ENCODE measurements at regions not wholly inside any gene's neighbourhood (a gene's known extent, or its start where the extent isn't known, plus 50 kb on each side); places are given as distances from the start of the nearest gene placed in this dataset.
"Not testable (repeated sequence)": the region's sequence is repeated elsewhere in the genome, so short reads cannot be mapped to it uniquely, and the experiment has no call there.

DNA sequence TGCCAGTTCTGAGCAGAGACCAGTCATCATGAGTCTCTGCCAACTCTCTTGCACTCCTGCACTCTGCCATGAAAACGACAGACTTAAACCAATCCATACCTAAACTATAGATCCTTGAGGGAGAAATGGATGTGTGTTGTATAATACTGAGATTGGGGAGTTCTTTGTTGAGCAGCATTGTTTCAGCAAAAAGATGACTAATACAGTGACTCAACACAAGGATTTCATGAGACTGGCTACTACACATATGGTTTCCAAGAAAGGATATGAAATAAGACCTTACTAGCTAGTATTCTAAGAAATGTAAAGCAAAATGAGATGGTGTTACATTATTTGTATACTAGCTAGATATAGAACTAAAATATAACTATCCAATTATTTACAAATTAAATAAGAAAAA, 53.5 kb upstream of the SEC22B start:
- not testable (repeated sequence) for TF ChIP-seq GATAD2B (conservative IDR thresholded peaks at IDR 0.05; ENCODE audit: low read depth); EP300 (IDR thresholded peaks at IDR 0.05; ENCODE audit: borderline replicate concordance in 1 of 2, control insufficient read depth in 1 of 2, low read depth in 2 of 2, low read length in 2 of 2); NR2C2 (IDR thresholded peaks at IDR 0.05; ENCODE audit: borderline replicate concordance, control insufficient read depth, insufficient read length, low read depth); TCF12 (IDR thresholded peaks at IDR 0.05; ENCODE audit: low read depth, low read length); FOS (IDR thresholded peaks at IDR 0.05; ENCODE audit: borderline replicate concordance, extremely low read depth, insufficient read length); GABPA (IDR thresholded peaks at IDR 0.05; ENCODE audit: low read depth)
- TF ChIP-seq, protein P1, sequence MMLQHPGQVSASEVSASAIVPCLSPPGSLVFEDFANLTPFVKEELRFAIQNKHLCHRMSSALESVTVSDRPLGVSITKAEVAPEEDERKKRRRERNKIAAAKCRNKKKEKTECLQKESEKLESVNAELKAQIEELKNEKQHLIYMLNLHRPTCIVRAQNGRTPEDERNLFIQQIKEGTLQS (IDR thresholded peaks at IDR 0.05; ENCODE audit: borderline replicate concordance, extremely low read depth, low read depth, low read length) = not testable (repeated sequence)
- TF ChIP-seq, protein P2, sequence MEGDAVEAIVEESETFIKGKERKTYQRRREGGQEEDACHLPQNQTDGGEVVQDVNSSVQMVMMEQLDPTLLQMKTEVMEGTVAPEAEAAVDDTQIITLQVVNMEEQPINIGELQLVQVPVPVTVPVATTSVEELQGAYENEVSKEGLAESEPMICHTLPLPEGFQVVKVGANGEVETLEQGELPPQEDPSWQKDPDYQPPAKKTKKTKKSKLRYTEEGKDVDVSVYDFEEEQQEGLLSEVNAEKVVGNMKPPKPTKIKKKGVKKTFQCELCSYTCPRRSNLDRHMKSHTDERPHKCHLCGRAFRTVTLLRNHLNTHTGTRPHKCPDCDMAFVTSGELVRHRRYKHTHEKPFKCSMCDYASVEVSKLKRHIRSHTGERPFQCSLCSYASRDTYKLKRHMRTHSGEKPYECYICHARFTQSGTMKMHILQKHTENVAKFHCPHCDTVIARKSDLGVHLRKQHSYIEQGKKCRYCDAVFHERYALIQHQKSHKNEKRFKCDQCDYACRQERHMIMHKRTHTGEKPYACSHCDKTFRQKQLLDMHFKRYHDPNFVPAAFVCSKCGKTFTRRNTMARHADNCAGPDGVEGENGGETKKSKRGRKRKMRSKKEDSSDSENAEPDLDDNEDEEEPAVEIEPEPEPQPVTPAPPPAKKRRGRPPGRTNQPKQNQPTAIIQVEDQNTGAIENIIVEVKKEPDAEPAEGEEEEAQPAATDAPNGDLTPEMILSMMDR (IDR thresholded peaks at IDR 0.05 in 2 of 3, conservative IDR thresholded peaks at IDR 0.05 in 1 of 3; ENCODE audit: control insufficient read depth in 2 of 3, extremely low read depth in 1 of 3, insufficient read depth in 1 of 3, low read depth in 3 of 3, low read length in 3 of 3) = not testable (repeated sequence)
- TF ChIP-seq, protein P3, sequence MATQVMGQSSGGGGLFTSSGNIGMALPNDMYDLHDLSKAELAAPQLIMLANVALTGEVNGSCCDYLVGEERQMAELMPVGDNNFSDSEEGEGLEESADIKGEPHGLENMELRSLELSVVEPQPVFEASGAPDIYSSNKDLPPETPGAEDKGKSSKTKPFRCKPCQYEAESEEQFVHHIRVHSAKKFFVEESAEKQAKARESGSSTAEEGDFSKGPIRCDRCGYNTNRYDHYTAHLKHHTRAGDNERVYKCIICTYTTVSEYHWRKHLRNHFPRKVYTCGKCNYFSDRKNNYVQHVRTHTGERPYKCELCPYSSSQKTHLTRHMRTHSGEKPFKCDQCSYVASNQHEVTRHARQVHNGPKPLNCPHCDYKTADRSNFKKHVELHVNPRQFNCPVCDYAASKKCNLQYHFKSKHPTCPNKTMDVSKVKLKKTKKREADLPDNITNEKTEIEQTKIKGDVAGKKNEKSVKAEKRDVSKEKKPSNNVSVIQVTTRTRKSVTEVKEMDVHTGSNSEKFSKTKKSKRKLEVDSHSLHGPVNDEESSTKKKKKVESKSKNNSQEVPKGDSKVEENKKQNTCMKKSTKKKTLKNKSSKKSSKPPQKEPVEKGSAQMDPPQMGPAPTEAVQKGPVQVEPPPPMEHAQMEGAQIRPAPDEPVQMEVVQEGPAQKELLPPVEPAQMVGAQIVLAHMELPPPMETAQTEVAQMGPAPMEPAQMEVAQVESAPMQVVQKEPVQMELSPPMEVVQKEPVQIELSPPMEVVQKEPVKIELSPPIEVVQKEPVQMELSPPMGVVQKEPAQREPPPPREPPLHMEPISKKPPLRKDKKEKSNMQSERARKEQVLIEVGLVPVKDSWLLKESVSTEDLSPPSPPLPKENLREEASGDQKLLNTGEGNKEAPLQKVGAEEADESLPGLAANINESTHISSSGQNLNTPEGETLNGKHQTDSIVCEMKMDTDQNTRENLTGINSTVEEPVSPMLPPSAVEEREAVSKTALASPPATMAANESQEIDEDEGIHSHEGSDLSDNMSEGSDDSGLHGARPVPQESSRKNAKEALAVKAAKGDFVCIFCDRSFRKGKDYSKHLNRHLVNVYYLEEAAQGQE (IDR thresholded peaks at IDR 0.05; ENCODE audit: low read depth, low read length) = not testable (repeated sequence)
- TF ChIP-seq, protein P4, sequence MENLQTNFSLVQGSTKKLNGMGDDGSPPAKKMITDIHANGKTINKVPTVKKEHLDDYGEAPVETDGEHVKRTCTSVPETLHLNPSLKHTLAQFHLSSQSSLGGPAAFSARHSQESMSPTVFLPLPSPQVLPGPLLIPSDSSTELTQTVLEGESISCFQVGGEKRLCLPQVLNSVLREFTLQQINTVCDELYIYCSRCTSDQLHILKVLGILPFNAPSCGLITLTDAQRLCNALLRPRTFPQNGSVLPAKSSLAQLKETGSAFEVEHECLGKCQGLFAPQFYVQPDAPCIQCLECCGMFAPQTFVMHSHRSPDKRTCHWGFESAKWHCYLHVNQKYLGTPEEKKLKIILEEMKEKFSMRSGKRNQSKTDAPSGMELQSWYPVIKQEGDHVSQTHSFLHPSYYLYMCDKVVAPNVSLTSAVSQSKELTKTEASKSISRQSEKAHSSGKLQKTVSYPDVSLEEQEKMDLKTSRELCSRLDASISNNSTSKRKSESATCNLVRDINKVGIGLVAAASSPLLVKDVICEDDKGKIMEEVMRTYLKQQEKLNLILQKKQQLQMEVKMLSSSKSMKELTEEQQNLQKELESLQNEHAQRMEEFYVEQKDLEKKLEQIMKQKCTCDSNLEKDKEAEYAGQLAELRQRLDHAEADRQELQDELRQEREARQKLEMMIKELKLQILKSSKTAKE (IDR thresholded peaks at IDR 0.05; ENCODE audit: low read depth, poor library complexity, severe bottlenecking) = not testable (repeated sequence)
